ENCODE measurements at regions not wholly inside any gene's neighbourhood (a gene's known extent, or its start where the extent isn't known, plus 50 kb on each side); places are given as distances from the start of the nearest gene placed in this dataset.
"Not testable (repeated sequence)": the region's sequence is repeated elsewhere in the genome, so short reads cannot be mapped to it uniquely, and the experiment has no call there.

DNA sequence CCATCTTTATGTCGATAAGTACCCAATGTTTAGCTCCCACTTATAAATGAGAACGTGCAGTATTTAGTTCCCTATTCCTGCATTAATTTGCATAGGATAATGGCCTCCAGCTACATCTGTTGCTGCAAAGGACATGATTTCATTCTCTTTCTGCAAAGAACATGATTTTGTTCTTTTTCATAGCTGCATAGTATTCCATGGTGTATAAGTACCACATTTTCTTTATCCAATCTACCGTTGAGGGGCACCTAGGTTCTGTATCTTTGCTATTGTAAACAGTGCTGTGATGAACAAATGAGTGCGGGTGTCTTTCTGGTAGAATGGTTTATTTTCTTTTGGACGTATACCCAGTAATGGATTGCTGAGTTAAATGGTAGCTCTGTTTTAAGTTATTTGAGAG lies 63.0 kb downstream of the HLX start:
- DNase-seq = no peak

DNA sequence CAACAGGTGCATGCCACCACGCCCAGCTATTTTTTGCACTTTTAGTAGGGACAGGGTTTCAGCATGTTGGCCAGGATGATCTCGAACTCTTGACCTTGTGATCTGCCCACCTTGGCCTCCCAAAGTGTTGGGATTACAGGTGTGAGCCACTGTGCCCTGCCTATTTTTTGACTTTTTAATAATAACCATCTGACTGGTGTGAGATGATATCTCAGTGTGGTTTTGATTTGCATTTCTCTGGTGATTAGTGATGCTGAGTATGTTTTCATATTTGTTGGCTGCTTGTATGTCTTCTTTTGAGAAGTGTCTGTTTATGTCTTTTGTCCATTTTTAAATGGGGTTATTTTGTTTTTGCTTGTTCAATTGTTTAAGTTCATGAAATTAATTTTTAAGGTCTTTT lies 63.7 kb downstream of the HLX start:
- DNase-seq = not testable (repeated sequence)

DNA sequence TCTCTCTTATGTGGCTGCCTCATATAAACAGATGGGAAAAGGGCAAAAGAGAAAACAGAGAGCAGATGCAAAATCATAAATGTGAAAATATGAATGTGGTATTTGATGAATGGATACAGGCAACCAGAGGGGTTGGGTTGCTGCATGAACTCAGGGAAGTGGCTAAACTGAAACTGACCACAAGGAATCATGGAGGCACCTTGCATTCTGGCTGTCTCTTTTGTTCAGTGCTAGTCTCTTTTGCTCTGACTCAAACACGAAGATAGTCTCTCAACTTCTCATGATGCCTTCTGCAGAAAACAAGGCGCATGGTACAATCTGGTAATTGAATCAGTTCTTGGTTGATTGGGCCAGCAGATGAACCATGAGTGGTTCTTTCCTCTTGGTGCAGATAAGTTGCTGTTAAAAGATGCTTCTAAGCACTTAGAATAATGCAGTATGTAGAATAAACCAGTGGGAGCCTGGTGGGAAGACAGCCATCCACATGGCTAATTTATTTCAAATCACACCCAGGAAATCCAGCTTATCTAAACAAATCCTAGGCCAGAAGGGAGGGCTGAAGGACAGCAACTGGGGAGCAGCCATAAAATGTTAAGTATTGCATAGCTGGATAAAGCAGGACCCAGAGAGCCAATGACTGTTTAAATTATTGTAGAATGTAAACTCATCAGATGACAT lies 64.2 kb downstream of the HLX start:
- no peak for DNase-seq

DNA sequence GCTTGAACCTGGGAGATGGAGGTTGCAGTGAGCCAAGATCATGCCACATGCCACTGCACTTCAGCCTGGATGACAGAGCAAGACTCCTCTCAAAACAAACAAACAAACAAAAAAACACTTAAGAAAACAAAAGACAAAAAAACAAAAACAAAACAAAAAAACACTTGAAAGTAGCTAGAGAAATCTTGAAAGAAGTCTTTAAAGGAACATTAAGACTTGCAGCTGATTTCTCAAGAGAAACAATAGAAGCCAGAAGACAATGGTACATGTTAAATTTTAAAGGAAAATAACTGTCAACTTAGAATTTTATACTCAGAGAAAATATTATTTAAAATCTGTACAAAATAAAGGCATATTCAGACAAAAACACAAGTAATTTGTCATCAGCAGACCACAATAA lies 71.3 kb downstream of the HLX start:
- DNase-seq = no peak

DNA sequence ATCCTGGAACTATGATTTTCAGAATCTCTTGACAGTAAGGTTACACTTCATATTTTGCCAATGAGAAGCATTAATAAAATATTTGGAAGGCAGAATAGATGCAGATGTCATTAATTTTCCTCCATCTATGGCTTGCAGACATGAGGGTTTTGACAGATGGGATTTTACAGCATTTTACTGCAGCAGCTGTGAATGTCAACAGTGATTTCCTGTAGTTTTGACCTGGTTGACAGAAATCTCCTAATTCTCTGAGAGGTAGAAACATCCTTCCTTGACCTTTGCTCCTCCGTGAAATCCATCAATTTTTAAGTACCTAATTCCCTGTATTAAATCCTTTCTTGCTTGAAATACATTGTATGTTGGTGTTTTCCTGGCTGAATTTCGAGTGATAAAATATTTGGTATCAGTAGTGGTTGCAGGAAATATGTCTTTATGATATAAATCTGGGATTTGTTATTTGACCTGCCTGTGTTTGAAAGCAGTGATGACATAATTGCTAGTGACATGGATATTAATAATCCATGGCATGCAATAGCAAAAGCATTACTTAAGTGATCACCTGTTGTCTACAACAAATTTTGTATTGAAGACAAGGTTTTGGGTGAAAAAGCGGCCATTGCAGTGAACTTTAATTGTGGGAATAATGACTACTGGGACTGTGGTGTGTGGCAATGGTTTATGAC lies 73.9 kb downstream of the HLX start:
- no peak for DNase-seq

DNA sequence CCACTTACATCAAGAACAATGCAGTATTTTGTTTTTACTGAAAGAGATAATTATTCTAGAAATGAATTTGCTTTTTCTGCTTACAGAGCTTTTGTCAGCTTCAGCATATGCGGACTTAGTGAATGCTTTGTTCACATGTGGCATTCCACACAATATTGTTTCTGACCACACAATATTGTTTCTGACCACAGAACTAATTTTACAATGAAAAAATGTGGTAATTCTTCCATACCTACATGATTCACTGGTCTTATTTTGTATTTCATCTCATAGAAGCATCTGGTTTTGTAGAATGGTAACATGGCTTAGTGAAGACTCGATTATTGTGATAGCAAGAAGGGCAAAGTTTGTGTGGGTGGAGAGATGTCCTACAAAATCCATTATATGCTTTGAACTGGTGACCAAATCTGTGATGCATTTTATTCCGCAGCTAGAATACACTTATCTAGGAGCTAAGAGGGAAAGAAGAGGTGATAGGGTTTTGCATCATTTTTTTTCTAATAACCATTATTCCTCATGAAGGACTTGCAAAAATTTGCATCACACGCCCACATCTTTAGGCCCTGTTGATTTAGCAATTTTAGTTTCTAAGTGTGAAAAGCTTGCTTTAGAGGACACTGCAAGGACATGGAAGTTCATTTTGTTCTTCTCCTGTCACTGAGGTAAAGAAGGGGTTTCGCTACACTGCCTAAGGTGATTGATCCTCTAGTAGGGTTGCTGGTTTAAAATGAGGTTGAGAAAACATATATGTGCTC lies 75.3 kb downstream of the HLX start:
- no peak for DNase-seq

DNA sequence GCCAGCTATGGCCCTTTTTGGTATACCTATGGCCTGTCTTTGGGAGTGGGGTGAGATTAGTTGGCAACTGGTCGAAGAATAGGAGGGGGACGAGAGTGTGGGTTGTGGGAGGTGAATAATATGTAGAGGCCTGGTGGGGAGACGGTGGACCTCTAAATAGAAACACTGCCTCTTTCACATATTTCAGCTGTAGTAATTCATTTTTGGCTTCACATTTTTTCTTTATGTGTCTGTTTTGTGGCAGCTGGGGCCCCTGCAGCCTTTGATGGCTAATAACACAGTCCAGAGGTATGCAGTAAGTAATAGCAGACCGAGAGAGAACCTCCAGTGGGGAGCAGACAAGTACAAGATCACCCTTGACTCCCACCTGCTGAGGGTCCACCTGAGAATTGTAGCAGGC lies 75.9 kb downstream of the HLX start:
- DNase-seq = no peak

DNA sequence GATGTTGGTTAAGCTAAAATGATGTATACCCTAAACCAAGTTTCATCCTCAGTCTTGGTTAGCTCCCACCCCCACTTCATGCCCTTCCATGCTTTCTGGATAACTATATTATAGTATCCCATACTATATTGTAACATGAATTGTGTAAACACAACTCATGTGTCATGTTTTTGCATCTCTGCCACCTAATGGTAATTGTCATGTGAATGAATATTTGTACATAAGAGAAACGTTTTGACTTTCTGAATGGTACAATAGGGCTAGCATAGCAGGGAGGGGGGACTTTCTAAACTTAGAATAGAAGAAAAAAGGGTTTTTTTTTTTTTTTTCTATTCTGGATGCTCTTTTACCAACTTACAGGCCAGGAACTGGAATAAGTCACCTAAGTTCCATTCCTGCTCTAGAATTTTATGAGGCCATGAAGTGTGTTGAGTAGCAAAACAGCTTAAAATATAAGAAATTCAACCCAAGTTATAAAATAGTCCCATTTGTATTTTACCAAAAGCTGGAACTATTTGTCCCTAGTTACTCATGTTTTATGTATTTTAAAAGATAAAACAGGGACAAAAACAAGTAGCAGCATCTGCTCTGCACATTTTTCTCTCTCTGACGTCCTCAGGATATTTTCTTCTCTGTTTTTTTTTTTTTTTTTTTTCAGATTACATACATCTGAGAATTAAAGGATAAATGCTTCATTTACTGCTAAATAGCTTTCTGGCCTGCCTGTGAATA lies 77.4 kb downstream of the HLX start:
- no peak for DNase-seq

DNA sequence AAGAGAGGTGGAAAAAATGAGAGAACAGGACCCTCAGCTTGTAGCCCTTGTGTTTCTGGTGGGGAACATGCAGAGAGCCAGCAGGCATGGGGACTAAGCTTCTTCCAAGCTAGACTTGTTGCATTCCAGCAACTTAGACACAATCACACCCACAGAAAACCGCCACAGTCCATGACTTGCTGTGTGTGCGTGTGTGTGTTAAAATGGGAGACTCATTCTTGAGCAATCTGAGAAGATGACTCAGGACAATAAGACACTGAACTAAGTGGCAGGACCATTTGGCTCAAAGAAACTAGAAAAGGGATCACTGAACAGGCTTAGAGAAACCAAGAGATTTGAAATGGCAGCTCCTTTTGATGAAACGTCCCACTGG lies 78.0 kb downstream of the HLX start:
- DNase-seq = no peak

DNA sequence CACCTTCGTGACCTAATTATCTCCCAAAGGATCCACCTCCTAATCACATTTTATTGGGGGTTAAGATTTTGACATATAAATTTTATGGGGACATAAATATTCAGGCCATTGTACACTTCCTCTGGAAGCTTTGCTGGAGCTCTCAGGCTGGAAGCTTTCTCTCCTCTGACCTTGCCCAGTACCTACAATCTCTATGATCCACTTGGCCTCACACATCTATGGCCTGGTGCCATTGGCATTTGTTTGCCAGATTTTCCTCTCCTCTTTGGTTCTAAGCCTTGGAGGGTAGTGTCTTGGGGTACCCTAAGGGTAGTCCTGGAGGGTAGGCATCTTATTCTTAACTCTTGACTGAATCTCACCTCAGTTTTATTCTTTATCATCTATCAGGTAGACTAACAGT lies 79.0 kb downstream of the HLX start:
- no peak for DNase-seq

DNA sequence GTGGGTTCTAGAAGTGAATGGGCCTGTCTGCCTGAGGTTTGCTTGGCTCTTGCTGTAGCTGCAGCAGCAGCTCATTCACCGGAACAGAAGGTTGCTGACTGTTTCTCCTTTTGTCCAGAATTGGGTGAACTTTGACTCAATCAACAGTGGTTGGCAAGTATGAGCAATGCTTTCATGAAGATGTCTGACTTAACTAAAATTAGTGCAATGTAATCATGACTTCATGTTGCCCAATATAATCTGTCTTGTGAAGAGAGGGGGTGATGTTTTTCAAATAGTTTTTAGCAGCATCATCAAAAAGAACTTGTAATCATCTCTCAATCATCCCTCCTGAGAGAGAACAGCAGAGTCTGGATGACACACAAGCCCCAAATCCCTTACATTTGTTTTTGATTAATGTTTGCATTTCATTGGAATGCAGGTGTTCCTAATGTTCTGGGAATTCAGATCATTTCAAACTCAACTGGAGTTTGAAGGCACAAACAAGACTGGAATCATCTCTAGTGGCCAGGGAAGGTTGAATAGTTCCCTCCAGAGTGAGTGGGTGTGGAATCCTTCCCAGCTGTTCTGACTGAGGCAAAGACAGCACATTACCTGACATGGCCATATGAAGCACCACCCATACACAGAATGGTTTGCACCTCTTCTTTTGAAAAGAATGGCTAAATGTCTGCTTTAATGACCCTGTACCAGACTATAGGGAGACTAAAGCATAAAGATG lies 82.9 kb downstream of the HLX start:
- DNase-seq = no peak

DNA sequence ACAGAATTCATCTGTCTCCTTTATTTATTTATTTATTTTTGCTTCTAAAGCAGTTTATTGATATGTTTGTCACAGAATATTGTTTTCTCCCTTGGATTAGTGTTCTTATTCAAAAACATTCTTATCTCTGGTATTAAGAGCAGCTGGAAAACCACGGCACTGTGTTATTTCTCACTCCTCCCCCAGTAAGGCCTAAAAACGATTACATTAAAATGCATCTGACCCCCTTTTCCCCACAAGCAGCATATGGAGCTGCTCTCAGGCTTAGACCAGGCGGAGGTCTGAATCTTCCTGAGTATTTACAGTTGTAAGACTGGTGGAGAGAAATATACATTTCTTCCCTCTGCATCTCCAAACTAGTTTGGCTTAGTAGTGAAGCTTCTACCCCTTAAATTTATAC lies 86.8 kb downstream of the HLX start:
- no peak for DNase-seq

DNA sequence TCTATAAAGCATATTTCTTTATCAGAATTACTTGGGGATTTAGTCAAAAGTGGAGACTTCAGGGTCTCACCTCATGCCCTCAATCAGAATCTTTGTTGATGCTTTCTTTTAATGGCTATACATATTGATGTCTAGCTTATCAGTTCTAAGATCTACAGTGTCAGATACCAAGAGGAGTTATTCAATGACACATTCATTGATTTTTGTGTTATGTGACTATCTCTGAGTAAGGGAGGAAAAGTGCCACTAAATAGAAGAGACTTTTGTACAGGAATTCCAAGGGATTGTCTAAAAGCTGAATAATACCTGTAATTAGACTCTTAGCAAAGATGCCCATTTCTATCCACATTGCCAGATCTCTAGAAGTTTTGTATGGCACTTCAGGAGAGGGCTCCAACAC lies 87.2 kb downstream of the HLX start:
- DNase-seq = no peak

DNA sequence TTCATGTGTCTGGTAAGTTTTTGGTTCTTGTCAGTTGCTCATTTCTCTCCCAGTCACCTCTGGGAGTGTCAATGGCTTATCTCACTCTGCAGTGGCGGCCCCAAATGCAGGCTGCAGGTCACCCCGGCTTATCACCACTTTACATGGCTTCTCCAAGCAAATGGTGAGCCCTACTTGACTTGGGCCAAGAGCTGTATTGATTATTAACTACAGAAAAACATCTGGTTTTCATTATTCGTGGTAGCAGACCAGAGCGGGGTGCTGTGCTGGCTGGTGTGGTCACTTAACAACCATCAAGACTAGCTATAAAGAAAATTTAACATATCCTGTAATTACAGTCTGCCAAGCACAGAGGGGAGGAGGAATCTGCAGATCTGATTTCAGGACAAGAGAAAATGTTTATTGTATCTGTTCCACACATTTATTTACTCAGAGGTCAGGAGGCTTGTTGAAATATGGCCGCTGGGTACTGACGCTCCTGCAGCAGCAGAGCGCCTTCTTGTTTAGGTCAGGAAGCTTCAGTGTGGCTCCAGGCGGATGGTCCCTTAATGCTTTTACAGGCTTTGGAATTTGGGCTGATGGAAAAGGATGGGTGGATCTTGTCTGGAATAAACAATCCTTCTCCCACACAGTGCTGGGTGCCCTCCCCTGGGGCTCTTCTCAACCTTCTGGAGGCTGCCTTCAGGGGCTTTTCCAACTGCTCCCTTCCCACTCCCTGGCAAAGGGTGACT lies 87.8 kb downstream of the HLX start:
- DNase-seq = no peak

DNA sequence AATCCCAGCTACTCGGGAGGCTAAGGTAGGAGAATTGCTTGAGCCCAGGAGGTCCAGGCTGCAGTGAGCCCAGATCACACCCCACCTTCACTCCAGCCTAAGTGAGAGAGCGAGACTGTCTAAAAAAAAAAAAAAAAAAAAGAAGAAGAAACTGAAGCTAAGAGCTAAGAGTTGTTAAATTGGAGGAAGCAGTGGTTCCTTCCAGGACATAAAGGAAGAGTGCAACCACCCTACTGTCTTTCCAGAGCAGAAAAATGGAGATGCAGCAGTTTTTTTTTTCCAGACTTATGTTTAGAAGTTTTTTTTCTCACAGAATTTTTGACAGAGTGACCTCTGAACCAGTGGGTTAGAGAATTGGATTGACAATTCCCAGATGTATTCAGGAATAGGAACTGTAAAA lies 88.7 kb downstream of the HLX start:
- no peak for DNase-seq

DNA sequence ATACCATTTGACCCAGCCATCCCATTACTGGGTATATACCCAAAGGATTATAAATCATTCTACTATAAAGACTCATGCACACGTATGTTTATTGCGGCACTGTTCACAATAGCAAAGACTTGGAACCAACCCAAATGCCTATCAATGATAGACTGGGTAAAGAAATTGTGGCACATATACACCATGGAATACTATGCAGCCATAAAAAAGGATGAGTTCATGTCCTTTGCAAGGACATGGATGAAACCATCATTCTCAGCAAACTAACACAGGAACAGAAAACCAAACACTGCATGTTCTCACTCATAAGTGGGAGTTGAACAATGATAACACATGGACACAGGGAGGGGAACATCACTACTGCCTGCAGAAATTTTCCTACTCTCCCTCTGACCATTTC lies 90.0 kb downstream of the HLX start:
- not testable (repeated sequence) for DNase-seq

DNA sequence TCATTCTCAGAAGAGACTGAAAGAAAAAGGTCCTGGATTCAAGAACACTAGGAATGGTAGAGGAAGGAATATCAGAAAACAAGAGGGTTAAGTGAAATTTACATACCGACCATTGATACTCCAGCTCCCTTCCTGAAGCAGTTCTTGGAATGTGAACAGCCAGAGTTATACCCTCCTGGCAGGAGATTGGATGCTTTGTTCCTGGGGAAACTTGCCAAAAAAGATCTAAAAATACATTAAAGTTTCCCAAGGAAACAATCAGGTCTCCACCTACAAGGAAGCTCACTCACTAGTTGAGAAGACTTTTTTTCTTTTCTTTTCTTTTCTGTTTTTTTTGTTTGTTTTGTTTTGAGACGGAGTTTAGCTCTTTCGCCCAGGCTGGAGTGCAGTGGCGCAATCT lies 91.1 kb downstream of the HLX start:
- no peak for DNase-seq

DNA sequence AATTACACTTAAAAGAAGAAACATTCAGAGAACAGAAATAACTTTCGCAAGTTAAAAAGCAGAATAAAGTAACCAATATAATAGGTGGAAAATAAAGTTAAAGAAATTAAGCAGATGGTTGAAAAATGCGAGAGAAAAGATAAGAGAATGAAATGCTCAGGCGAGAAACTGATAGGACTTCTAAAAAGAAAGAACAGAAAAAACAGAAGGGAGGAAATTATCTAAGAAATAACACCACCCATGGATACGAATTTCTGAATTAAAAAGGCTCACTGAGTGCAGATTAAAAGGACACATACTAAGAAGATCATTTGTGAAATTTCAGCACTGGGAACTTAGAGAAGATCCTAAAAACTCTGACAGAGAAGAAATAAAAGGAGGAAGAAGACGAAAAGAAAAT lies 92.0 kb downstream of the HLX start:
- no peak for DNase-seq

DNA sequence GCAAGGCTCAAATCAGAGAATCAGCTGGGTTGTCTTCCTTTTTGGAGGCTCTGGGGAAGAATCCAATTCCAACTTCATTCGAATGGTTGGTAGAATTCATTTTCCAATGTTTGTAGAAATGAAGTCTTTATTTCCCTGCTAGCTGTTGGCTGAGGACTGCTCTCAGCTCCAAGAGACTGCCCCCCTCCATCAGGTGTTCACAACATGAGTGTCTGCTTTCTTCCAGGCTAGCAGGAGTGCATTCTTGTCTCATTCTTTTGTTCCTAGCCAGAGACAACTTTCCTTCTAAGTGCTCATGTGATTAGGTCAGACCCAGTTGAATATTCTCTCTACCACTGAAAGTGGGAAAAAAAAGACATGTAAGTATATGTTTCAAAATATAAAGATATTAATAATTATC lies 95.2 kb downstream of the HLX start:
- no peak for DNase-seq

DNA sequence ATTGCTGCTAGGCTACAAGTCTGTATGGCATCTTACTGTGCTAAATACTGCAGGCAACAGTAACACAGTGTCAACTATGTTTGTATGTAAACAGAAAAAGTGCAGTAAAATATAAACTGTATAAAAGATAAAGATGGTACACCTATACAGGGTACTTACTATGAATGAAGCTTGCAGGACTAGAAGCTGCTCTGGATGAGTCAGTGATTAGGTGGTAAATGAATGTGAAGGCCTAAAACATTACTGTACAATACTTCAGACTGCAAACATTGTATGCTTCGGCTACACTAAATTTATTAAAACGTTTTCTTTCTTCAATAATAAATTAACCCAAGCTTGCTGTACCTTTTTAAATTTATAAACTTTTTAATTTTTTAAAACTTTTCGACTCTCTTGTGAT lies 97.1 kb downstream of the HLX start:
- DNase-seq = no peak

DNA sequence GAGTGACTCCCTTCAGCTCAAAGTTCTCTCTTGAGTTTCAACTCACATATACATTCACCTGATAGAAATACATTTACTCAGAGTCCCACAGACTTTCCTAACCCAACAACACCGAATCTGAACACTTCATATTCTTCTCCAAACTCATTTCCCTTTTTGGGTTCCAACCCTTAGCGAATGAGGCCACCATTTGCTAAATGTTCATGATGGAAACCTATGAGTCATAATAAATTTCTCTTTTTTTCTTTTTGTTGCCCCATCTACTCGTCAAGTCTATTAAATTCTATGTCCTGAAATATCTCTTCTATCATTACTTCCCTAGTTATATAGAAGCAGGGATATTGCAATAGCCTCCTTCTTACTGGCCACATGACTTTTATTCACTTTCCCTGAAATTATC lies 100.1 kb downstream of the HLX start:
- DNase-seq = no peak

DNA sequence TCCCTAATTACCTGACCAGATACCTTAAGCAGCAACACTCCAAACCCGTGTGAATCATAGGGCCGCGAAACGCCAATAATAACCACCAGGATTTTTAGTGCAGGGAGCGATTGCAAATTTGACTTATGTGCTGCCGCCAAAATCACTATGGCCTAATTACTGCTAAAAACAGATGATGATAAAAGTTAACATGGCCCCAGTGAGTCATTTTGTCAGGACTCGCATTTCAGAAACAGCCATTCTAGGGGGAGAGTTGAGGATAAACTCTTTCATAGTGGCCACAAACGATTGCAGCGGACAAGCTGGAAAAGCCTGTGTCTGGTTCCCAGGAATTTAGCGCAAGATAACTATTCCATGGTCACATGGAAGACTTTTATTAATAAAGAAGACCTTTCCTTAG lies 103.4 kb downstream of the HLX start:
- no peak for DNase-seq

Data from DMS79 (cell line).